ENCODE measurements at regions not wholly inside any gene's neighbourhood (a gene's known extent, or its start where the extent isn't known, plus 50 kb on each side); places are given as distances from the start of the nearest gene placed in this dataset.

DNA sequence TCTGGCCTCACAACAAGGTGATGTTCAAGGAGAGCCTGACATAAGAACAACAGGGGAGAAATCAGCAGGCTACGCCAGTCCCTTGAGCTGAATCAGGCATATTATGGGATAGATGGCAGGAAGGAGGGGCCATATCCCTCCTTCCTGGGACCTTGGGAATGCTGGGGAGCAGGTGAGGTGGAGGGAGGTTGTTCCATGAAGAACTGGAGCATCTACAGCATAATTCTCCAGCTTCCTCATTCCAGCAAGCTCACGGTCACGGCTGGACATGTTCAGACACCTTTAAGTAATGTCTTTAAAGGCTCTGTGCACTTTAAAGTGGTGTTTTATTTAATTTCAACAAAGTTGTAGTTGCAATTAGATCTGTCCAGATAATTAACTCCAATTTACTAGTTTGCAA lies 780.5 kb downstream of the TYW1 start:
- Histone ChIP-seq H2BK5ac (ENCODE audit: low read depth, low read length) (no peak overlapping the region), H2BK120ac (replicated peaks; ENCODE audit: low read depth, low read length) (no peak overlapping the region), H3K18ac (ENCODE audit: extremely low read depth, low read length) (no peak overlapping the region), H2BK15ac (ENCODE audit: low read length) (no peak overlapping the region), H3K14ac (ENCODE audit: insufficient read length) (no peak overlapping the region), H2AK5ac (ENCODE audit: low read depth, low read length) (no peak overlapping the region; the same call in 1 of the 2 replicates), H3K27me3 (replicated peaks in 1 of 4; ENCODE audit: control insufficient read depth in 3 of 4, extremely low read depth in 1 of 4, insufficient read depth in 3 of 4, low read length in 3 of 4) (no peaks in the 10 kb centered on the region), H3K23ac (ENCODE audit: insufficient read length) (no peak overlapping the region), H3K56ac (replicated peaks; ENCODE audit: insufficient read length, low read depth, low read length) (no peak overlapping the region), H4K91ac (replicated peaks; ENCODE audit: insufficient read length, low read length) (no peak overlapping the region), H2BK12ac (ENCODE audit: low read depth, low read length) (no peak overlapping the region), H3K4ac (replicated peaks; ENCODE audit: insufficient read length, low read depth, low read length) (no peak overlapping the region), H3K9me3 (ENCODE audit: insufficient read depth in 2 of 2, low read depth in 1 of 2, low read length in 1 of 2) (no peaks in the 10 kb centered on the region), H3K27ac (ENCODE audit: low read depth, low read length) (no peak overlapping the region), H3K4me3 (ENCODE audit: extremely low read depth in 1 of 4, insufficient read depth in 2 of 4, low read depth in 3 of 4, low read length in 4 of 4) (no peak overlapping the region), H2BK20ac (ENCODE audit: low read length) (no peak overlapping the region), H3K79me2 (ENCODE audit: control insufficient read depth in 1 of 2, insufficient read depth in 2 of 2, low read length in 2 of 2) (no peaks in the 10 kb centered on the region), H3K9ac (replicated peaks in 1 of 4; ENCODE audit: extremely low read depth in 1 of 4, low read depth in 3 of 4, low read length in 3 of 4) (no peak overlapping the region), H3K4me1 (replicated peaks in 1 of 4; ENCODE audit: control insufficient read depth in 3 of 4, insufficient read depth in 4 of 4, low read length in 3 of 4) (no peaks in the 10 kb centered on the region), H3K4me2 (ENCODE audit: insufficient read depth in 1 of 2, low read depth in 2 of 2, low read length in 2 of 2) (no peak overlapping the region), H4K20me1 (replicated peaks in 1 of 2; ENCODE audit: control insufficient read depth in 1 of 2, insufficient read depth in 2 of 2, low read length in 2 of 2) (no peaks in the 10 kb centered on the region), H2AFZ (ENCODE audit: low read length) (no peak overlapping the region), H4K5ac (ENCODE audit: insufficient read length, low read depth, low read length) (no peak overlapping the region), H3K36me3 (ENCODE audit: control insufficient read depth in 2 of 4, insufficient read depth in 4 of 4, low read length in 3 of 4) (no peaks in the 10 kb centered on the region), H4K8ac (ENCODE audit: extremely low read depth, insufficient read depth, low read length) (no peak overlapping the region), H3K79me1 (ENCODE audit: low read depth, low read length) (no peaks in the 10 kb centered on the region), H3K23me2 (ENCODE audit: low read depth, low read length) (no peaks in the 10 kb centered on the region)
- POLR2A ChIA-PET (ENCODE audit: partially characterized antibody), result no interaction called here
- no peak for DNase-seq (ENCODE audit: low read depth in 1 of 2, low spot score in 2 of 2)
- 97% methylated on average over 3 of the region's 3 CpGs; no CpG with 5 or more reads in 1 of the 2 experiments for WGBS, 2 experiments (ENCODE audit: extremely low coverage in 1 of 2, insufficient coverage in 1 of 2, insufficient read length in 1 of 2, insufficient replicate concordance in 2 of 2, low coverage in 1 of 2, low lambda C conversion rate in 2 of 2, missing lambda C conversion rate in 1 of 2)
- CTCF ChIA-PET (ENCODE audit: partially characterized antibody), result interaction anchor here (0.8 to 1.7 kb wide), 3 partner anchors 12 to 399 kb away, joined by 3 to 5 read pairs (median 3); no protein-coding TSS in a partner anchor
- FAIRE-seq, result no peak
- TF ChIP-seq RFX5 (IDR thresholded peaks at IDR 0.05; ENCODE audit: borderline replicate concordance, low read depth, low read length) (no peak), FOSL1 (IDR thresholded peaks at IDR 0.05; ENCODE audit: insufficient read depth, low read depth, low read length) (no peak)

All from H1 (cell line).